ENCODE measurements at regions not wholly inside any gene's neighbourhood (a gene's known extent, or its start where the extent isn't known, plus 50 kb on each side); places are given as distances from the start of the nearest gene placed in this dataset.

- no peak overlapping the region for H3K27ac Mint-ChIP-seq (ENCODE audit: unreplicated experiment)
- H3K4me3 Mint-ChIP-seq (ENCODE audit: unreplicated experiment), result no peak overlapping the region
- peaks cover 11% of the 10 kb centered on the region for H3K4me1 Mint-ChIP-seq (ENCODE audit: low read depth, unreplicated experiment)
- H3K27me3 Mint-ChIP-seq (ENCODE audit: unreplicated experiment), result peaks cover 8% of the 10 kb centered on the region
- H3K36me3 Mint-ChIP-seq (ENCODE audit: unreplicated experiment), result no peaks in the 10 kb centered on the region
- DNase-seq, result no peak
- TF ChIP-seq CTCF (IDR thresholded peaks at IDR 0.05; ENCODE audit: partially characterized antibody, unreplicated experiment), result no peak
- H3K9me3 Mint-ChIP-seq (ENCODE audit: unreplicated experiment), result peaks cover 4% of the 10 kb centered on the region
Observed at GRCh38 chr13:111541345-111541744, 220.9 kb downstream of the TEX29 start.

GRCh38 chr13:111541752-111542529, 221.5 kb downstream of the TEX29 start:
- Mint-ChIP-seq H3K4me1 (ENCODE audit: low read depth, unreplicated experiment) (peaks cover 11% of the 10 kb centered on the region), H3K9me3 (ENCODE audit: unreplicated experiment) (peaks cover 4% of the 10 kb centered on the region), H3K27ac (ENCODE audit: unreplicated experiment) (no peak overlapping the region), H3K27me3 (ENCODE audit: unreplicated experiment) (peaks cover 8% of the 10 kb centered on the region), H3K4me3 (ENCODE audit: unreplicated experiment) (no peak overlapping the region), H3K36me3 (ENCODE audit: unreplicated experiment) (no peaks in the 10 kb centered on the region)
- DNase-seq, result no peak
- TF ChIP-seq CTCF (IDR thresholded peaks at IDR 0.05; ENCODE audit: partially characterized antibody, unreplicated experiment), result no peak

- Mint-ChIP-seq H3K4me1 (ENCODE audit: low read depth, unreplicated experiment) (peaks cover 11% of the 10 kb centered on the region), H3K36me3 (ENCODE audit: unreplicated experiment) (no peaks in the 10 kb centered on the region), H3K9me3 (ENCODE audit: unreplicated experiment) (peaks cover 4% of the 10 kb centered on the region), H3K4me3 (ENCODE audit: unreplicated experiment) (no peak overlapping the region), H3K27ac (ENCODE audit: unreplicated experiment) (no peak overlapping the region), H3K27me3 (ENCODE audit: unreplicated experiment) (peaks cover 8% of the 10 kb centered on the region)
- no peak for DNase-seq
- no peak for TF ChIP-seq CTCF (IDR thresholded peaks at IDR 0.05; ENCODE audit: partially characterized antibody, unreplicated experiment)
Observed at GRCh38 chr13:111542530-111543341, 222.3 kb downstream of the TEX29 start.

- no peak overlapping the region for H3K27ac Mint-ChIP-seq (ENCODE audit: unreplicated experiment)
- H3K36me3 Mint-ChIP-seq (ENCODE audit: unreplicated experiment), result no peaks in the 10 kb centered on the region
- H3K27me3 Mint-ChIP-seq (ENCODE audit: unreplicated experiment), result peaks cover 10% of the 10 kb centered on the region
- no peak overlapping the region for H3K4me3 Mint-ChIP-seq (ENCODE audit: unreplicated experiment)
- no peak for DNase-seq
- peaks cover 7% of the 10 kb centered on the region for H3K9me3 Mint-ChIP-seq (ENCODE audit: unreplicated experiment)
- TF ChIP-seq CTCF (IDR thresholded peaks at IDR 0.05; ENCODE audit: partially characterized antibody, unreplicated experiment), result no peak
- H3K4me1 Mint-ChIP-seq (ENCODE audit: low read depth, unreplicated experiment), result peaks cover 5% of the 10 kb centered on the region
Observed at GRCh38 chr13:111546921-111547675, 226.7 kb downstream of the TEX29 start.

Measured in glutamatergic neuron (in vitro differentiated cells).